Fibroblast of villous mesenchyme (primary cell): ENCODE measurements at regions not wholly inside any gene's neighbourhood (a gene's known extent, or its start where the extent isn't known, plus 50 kb on each side); places are given as distances from the start of the nearest gene placed in this dataset.

Experiments used
- DNase-seq: peaks from one replicate; pipeline ENCODE4 v3.0.0-alpha.2; 2010; ENCODE audit warnings: low read depth
- H3K4me3 ChIP-seq: 2 replicates; pipeline ENCODE4 v1.5.1; 2011; ENCODE audit warnings: low read depth, mild to moderate bottlenecking, low read length
- TF ChIP-seq, protein P1 (sequence below): IDR thresholded peaks from 2 replicates; pipeline ENCODE4 v1.5.1; 2012; ENCODE audit warnings: low read depth, mild to moderate bottlenecking, low read length; ENCODE audit not compliant: insufficient read depth

GRCh38 chr3:135310317-135310716 is 515.3 kb downstream of the EPHB1 start:
- no peak for DNase-seq
- TF ChIP-seq, protein P1, sequence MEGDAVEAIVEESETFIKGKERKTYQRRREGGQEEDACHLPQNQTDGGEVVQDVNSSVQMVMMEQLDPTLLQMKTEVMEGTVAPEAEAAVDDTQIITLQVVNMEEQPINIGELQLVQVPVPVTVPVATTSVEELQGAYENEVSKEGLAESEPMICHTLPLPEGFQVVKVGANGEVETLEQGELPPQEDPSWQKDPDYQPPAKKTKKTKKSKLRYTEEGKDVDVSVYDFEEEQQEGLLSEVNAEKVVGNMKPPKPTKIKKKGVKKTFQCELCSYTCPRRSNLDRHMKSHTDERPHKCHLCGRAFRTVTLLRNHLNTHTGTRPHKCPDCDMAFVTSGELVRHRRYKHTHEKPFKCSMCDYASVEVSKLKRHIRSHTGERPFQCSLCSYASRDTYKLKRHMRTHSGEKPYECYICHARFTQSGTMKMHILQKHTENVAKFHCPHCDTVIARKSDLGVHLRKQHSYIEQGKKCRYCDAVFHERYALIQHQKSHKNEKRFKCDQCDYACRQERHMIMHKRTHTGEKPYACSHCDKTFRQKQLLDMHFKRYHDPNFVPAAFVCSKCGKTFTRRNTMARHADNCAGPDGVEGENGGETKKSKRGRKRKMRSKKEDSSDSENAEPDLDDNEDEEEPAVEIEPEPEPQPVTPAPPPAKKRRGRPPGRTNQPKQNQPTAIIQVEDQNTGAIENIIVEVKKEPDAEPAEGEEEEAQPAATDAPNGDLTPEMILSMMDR = no peak
- H3K4me3 ChIP-seq = no peak overlapping the region

DNA sequence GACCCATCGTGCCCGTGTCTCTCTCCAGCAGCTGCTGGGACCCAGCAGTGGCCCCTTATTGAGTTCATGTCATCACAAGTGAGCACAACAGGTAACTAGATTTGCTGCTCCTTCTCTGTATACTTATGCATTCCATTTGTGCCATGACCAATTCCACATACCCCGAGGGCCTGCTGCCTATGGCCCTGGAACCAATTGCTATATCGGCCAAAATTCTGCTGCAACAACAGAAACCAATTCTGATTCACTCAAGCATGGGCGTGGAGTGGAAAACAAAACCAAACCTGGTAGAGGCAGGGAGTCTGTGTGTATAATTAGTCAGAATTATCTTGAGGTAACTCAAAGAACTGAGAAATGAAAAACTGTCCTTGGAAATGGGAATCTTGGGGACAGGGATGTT is 516.6 kb downstream of the EPHB1 start:
- TF ChIP-seq, protein P1 = no peak
- H3K4me3 ChIP-seq = no peak overlapping the region
- DNase-seq = no peak

GRCh38 chr3:135314237-135314636 is 519.2 kb downstream of the EPHB1 start:
- no peak for DNase-seq
- TF ChIP-seq, protein P1 = no peak
- no peak overlapping the region for H3K4me3 ChIP-seq

DNA sequence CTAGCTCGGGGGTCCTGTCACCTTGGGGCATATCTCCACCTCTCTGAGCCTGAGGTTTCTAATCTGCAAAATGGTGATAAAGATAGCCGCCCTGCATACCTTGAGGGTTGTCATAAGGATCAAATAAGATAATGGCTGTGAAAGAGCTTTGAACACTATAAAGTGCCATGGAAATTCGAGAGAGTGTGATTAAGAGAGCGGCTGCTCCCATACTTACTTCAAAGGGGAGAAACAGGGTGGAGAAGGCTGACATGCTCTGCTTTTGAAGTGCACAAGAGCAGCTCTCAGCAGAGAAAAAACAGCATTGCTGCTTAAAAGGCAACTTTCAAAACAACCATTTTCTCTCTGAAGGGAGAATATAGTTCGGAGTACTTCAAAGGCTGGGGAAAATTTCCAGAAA is 529.2 kb downstream of the EPHB1 start:
- no peak for DNase-seq
- no peak overlapping the region for H3K4me3 ChIP-seq
- TF ChIP-seq, protein P1 = no peak

DNA sequence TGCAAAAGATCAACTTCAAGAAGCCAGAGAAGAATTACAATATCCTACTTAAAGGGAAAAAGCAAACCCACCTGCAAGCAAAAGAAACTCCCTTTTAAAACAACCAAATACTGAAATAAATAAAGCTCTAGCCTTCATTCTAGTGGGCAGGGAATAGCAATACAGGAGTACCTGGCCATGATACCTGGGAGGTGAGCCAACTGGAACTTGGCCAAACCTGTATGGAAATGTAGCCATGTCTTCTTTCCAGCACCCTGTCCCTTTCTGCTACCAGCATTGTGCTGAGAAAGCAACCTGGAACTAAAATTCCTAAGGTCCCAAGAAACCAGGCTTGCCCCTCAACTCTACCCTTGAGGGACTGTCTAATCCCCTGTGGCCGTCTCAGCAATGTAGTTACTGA is 530.0 kb downstream of the EPHB1 start:
- no peak for DNase-seq
- TF ChIP-seq, protein P1 = no peak
- H3K4me3 ChIP-seq = no peak overlapping the region

- no peak for DNase-seq
- no peak overlapping the region for H3K4me3 ChIP-seq
- TF ChIP-seq, protein P1 = no peak
These were observed 530.7 kb downstream of the EPHB1 start for GRCh38 chr3:135325726-135326235.

DNA sequence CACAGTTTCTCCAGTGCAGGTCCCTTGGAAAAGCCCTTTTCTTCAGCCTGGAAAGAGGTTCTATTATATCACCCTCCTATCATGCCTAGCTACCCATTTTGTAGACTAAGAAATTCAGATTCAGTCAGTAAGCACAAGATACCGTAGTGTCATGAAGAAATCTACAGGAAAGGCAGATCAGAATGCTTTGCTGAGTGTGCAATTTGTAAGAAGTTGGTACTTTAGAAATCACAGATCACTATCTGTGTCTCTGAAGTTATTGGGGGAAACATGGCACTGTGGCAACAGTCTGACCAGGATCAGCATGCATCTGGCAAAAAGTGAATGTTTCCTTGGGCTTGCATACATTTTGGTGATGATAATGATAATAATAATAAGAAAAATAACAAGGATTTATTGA is 531.8 kb downstream of the EPHB1 start:
- H3K4me3 ChIP-seq = no peak overlapping the region
- TF ChIP-seq, protein P1 = no peak
- DNase-seq = no peak
